Fibroblast of the aortic adventitia (primary cell): ENCODE measurements at regions not wholly inside any gene's neighbourhood (a gene's known extent, or its start where the extent isn't known, plus 50 kb on each side); places are given as distances from the start of the nearest gene placed in this dataset.

Experiments
- DNase-seq: peaks from one replicate; pipeline ENCODE4 v3.0.0-alpha.2; 2010; ENCODE audit warnings: low read depth
- H3K4me3 ChIP-seq: 2 replicates; pipeline ENCODE4 v1.5.1; 2011; ENCODE audit warnings: low read depth, mild to moderate bottlenecking, control low read depth, low read length, moderate library complexity
- TF ChIP-seq, protein P1 (sequence below): IDR thresholded peaks from 2 replicates; pipeline ENCODE4 v1.5.1; 2011; ENCODE audit warnings: mild to moderate bottlenecking, low read length, control low read depth, inconsistent platforms; ENCODE audit not compliant: insufficient read depth

DNA sequence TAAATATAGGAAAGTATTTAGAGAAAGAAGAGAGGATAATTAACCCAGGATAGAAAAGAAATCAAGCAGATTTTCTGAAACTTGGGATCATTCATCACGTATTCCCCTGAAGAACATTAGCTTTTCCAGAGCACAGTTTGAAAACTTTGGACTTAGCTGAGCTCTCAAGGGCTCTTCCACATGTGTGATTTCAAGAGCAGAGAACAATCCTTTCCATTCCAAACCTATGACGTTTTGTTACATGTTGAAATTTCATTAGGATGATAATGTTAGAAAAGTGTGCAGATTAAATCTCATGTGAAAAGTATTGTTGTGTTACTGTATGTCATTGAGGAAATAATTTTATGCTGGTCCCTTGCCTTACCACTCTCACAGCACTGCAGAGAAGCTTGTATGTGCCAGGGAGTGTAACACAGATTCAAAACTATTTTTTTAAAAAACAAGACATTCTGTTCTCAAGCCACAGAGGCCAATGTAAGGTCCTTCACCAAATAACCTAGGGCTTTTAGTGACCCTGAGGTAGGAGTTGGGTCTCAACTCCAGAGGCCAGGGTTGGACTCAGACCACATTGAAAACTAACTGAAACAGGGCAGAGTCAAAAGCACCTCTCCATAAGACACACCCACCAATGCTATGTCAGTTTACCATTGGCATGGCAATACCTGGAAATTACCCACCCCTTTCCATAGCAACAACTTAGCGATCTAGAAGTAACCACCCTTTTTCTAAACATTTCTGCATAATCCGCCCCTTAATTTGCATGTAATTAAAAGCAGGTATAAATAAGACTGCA lies 141.3 kb downstream of the ANXA5 start:
- no peak overlapping the region for H3K4me3 ChIP-seq
- TF ChIP-seq, protein P1, sequence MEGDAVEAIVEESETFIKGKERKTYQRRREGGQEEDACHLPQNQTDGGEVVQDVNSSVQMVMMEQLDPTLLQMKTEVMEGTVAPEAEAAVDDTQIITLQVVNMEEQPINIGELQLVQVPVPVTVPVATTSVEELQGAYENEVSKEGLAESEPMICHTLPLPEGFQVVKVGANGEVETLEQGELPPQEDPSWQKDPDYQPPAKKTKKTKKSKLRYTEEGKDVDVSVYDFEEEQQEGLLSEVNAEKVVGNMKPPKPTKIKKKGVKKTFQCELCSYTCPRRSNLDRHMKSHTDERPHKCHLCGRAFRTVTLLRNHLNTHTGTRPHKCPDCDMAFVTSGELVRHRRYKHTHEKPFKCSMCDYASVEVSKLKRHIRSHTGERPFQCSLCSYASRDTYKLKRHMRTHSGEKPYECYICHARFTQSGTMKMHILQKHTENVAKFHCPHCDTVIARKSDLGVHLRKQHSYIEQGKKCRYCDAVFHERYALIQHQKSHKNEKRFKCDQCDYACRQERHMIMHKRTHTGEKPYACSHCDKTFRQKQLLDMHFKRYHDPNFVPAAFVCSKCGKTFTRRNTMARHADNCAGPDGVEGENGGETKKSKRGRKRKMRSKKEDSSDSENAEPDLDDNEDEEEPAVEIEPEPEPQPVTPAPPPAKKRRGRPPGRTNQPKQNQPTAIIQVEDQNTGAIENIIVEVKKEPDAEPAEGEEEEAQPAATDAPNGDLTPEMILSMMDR = no peak
- DNase-seq = peak; percentile 54

DNA sequence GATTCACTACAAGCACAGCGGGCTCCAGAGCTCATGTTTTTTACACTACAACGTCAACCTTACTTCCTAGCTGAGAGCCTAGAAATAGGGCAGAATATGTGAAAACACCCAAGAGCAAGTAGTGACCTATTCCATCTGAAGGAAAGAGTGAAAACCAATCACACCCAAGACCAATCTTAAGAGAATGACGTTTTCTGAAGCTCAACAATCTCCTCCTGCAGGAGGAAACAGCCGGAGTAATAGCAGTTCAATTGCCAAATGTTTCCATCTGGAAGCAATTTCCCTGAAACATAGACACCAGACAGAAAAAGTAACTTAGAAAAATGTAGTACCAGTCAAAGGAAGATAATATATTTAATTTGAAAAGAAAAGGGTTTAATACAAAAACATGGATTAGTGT lies 142.4 kb downstream of the ANXA5 start:
- DNase-seq = peak; percentile 76
- no peak overlapping the region for H3K4me3 ChIP-seq
- TF ChIP-seq, protein P1 = no peak

DNA sequence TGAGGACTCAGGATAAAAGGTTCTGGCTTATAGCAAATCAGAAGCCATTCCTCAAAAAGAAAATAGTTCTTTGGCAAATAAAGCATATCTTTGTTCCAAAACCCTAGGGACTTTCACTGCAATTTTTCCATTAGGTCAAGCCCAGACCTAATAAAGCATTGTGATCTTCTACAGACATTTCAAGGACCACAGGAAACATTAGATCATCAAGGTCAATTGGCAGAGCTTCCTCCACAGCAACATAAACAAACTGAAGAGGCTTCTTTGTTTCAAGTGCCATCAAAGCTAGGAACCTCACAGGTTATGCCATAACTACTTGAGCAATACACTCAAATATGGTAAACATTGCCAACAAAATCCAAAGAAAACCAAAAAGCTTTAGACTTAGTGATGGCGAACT lies 144.9 kb downstream of the ANXA5 start:
- TF ChIP-seq, protein P1 = no peak
- DNase-seq = peak; percentile 3
- no peak overlapping the region for H3K4me3 ChIP-seq

DNA sequence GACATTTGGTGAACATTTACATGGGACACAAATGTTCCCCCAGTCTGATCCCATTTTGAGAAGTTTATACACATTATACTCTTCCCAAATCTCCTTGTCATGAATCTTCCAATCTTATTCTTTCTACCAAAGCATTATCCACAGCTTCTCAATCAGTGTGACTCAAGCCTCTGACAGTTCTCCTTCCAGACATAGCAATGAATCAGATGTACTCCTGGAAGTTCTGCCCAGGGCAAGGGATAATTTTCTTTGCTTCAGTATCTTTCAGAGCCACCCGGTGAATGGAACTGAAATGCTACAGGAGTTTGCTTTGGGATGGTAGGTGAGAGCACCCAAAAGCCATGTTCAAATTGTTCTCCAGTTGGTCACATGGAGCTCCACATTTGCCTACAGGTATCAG lies 145.5 kb downstream of the ANXA5 start:
- H3K4me3 ChIP-seq = no peak overlapping the region
- no peak for DNase-seq
- TF ChIP-seq, protein P1 = no peak

DNA sequence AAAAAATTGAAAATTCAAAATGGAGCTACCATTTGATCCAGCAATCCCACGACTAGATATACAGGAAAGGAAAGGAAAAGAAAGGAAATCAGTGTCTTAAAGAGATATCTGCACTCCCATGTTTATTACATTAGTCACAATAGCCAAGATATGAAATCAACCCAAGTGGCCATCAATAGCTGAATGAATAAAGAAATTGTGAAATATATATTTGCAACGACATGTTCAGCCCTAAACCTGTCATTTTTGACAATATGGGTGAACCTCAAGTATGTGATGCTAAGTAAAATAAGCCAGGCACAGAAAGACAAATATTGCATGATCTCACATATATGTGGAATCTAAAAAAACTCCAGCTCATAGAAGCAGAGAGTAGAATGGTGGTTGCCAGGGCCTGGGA lies 155.1 kb downstream of the ANXA5 start:
- H3K4me3 ChIP-seq = no peak overlapping the region
- no peak for DNase-seq
- TF ChIP-seq, protein P1 = no peak

DNA sequence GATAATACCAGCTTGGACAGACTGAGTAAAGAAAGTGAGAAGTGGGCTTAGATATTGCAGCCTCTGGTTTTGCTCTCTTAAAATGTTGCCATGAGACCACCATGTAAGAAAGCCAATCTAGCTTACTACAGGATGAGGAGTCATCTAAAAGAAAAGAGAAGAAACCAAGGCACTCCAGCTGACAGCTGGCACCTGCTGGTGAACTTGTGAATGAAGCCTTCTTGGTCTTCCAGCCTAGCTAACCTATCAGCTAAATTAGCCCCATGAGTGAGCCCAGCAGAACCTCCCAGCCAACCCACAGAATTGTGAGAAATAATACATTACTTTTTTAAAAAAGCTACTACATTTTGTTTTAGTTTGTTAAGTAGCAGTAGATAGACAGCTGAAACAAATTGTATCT lies 154.5 kb upstream of the QRFPR start:
- no peak for DNase-seq
- no peak overlapping the region for H3K4me3 ChIP-seq
- TF ChIP-seq, protein P1 = no peak

DNA sequence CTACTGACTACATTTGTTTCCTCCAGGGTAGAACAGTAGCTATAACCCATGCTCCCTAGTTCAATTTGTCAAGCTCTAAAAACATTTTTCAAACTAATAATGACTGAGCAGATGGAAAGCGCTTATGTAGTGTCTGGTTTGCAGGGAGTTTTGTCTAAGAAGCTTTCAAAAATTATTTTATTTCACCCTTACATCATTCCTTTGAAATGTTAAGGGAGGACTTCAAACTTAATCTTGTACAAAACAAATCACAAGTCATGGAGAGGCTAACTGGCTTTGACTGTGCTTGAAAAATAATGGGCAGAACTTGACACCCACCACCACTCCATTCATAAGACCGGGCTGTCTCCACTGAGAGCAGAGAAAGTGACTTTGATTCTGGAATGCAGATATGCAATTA lies 153.4 kb upstream of the QRFPR start:
- DNase-seq = no peak
- no peak overlapping the region for H3K4me3 ChIP-seq
- TF ChIP-seq, protein P1 = no peak
